NCI-H82 (cell line): ENCODE measurements at regions not wholly inside any gene's neighbourhood (a gene's known extent, or its start where the extent isn't known, plus 50 kb on each side); places are given as distances from the start of the nearest gene placed in this dataset.

Experiments
- DNase-seq: peaks from one replicate; lab custom pipeline; 2025; lab: John Stamatoyannopoulos, UW

DNA sequence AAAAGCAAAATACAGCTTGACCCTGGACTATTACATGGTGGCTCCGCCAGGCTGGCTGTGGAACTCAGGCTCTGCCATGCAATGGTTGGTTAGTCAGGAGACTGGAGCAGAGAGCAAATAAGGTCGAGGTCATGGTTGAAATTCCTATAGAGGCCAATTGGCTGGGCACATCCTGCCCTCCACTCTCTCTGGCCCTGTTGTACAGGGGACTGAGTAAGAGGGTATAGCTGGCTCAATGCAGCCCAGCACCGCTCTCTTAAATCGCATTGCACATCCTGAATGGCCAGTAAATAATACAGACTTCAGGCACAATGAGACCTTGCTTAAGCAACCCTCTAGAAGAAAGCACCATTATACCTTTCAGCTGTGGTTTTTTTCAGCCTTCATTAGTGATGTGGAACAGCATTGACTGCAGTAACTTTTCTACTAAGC lies 59.3 kb upstream of the PPP2R5A start:
- no peak for DNase-seq

DNA sequence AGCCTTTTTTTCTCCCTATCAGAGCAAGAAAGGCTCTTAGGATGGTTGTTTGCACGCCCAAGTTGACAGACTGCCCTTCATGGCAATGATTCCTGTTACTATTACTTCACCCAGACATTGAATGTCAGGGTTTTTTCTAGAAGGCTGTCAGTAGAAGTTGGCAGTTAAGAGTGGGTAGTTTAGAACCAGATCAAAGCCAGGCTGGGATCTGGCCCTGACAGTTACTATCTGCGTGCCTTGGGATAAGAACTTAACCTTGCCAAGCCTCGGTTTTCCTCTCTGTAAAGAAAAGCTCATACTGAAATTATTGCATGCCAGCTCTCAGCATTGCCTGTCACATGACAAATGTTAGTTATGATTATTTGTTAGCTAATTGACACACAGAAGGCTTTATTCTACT lies 58.7 kb upstream of the PPP2R5A start:
- DNase-seq, result no peak

DNA sequence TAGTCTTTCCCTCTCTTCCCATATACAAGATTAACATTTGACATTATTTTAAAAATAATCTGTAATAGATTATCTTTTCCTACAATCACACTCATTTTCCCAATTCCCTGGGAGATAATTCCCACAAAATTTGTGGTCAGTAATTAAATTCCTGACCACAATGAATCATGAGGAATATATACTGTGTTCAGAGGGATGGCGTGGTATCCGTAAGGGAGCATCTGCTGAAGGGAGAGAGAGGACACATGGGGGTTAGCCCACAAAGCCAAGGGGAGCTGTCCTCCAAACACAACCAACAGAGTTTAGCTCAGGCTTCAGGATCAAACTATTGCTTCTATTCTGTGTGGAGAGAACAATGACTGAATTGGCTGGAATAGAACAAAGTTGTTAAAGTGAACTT lies 57.1 kb upstream of the PPP2R5A start:
- no peak for DNase-seq

DNA sequence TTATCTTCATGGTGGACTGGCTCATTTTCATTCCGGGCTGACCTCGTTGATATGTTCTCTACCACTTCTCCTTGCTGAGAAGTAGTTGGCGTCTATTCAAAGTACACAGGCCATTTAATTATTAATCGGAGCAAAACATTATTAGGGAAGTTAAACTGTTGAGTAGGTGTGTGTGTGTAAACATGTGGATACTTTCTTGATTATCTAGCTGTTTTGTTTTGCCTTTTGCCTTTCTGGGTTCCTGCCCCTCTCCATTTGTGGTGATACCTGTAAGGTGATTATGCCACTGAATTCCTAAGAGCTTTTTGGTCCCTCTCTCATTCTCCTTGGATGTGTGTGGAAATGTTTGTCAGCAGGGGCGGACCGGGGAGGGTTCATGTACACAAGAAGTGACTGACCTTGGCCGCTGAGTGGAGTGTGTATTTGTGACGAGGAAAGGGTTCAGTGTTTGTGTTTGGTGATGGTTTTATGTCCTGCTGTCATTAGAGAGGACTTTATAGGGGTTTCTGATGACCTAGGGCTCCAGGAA lies 56.6 kb upstream of the PPP2R5A start:
- no peak for DNase-seq

DNA sequence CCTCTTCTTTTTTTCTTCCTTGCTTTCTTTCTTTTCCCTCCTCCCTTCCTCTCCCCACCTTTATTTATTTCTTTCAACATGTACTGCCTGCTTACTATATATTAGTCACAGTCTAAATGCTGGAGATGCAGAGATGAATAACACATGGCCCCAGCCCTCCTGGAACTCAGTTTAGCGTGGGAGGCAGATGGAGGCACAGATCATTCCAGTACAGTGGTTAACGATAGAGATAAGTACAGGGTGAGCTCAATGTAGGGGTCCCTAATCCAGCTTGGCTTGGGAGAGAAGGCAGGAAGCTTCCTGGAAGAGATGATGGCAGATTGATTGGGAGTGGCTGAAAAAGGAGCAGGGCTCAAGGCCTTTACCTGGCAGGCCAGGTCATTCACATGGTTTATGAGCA lies 55.6 kb upstream of the PPP2R5A start:
- peak; percentile 45 for DNase-seq

DNA sequence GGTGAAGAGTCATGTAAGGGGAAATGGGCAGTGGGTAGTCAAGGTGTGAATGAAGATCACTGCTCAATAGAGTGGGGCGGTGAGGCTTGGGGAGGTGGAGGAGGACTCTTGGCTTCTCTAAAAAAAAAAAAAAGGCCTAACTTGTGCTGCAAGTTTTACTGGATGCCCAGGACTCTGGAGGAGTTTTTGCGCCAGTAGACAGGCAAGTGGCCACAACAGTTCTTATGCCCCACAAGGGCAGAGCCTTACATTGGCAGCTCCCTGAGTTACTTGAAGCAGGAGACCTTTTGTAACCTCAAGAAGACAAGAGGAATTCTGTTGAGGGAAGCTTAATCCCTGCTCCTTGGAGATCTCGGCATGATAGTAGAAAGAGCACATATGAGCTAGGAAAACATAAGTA lies 54.9 kb upstream of the PPP2R5A start:
- no peak for DNase-seq

DNA sequence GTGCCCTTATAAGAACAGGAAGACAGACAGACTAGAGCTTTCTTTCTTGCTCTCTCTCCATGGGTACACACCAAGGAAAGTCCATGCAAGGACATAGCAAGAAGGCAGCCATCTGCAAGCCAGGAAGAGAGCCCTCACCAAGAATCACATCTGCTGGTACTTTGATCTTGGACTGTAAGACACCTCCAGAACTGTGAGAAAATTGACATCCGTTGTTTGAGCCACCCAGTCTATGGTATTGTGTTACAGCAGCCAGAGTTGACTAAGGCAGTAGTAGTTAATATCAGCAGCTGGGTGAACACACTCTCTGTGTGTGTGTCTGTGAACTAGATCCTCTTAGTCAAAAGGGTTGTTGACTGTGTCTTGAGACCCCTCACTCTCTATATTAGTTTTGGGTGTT lies 53.8 kb upstream of the PPP2R5A start:
- no peak for DNase-seq

DNA sequence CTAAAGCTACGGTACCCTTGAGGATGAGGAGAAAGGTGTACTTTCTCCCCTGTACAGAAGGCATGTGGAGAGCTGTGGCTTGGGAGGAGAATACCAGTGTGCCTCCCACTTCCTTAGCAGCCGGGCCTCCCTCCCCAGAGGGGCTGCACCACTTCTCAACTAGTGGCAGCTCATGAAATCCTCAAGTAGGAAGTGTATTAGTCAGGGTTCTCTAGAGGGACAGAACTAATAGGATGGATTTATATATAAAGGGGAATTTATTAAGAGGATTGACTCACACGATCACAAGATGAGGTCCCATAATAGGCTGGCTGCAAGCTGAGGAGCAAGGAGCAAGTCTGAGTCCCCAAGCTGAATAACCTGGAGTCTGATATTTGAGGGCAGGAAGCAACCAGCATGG lies 53.1 kb upstream of the PPP2R5A start:
- DNase-seq, result peak; percentile 53

DNA sequence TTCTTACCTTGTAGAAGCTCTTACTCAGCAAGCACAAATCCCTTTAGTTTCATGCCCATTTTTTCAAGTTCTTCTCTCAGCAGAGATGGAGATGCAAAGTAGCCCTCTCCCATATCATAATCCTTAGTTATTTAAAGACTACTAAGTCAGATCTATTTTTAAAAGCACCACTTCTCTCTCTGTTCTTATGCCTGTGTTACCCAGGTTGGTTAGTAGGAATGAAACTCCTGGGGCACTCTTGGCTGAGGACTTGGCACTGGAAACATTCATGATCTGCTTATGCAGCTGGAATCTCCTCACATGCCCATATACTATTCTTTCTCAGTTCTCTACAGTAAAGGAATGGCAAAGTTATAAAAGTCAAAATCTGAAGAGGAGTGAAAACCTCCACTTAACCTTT lies 51.9 kb upstream of the PPP2R5A start:
- no peak for DNase-seq

DNA sequence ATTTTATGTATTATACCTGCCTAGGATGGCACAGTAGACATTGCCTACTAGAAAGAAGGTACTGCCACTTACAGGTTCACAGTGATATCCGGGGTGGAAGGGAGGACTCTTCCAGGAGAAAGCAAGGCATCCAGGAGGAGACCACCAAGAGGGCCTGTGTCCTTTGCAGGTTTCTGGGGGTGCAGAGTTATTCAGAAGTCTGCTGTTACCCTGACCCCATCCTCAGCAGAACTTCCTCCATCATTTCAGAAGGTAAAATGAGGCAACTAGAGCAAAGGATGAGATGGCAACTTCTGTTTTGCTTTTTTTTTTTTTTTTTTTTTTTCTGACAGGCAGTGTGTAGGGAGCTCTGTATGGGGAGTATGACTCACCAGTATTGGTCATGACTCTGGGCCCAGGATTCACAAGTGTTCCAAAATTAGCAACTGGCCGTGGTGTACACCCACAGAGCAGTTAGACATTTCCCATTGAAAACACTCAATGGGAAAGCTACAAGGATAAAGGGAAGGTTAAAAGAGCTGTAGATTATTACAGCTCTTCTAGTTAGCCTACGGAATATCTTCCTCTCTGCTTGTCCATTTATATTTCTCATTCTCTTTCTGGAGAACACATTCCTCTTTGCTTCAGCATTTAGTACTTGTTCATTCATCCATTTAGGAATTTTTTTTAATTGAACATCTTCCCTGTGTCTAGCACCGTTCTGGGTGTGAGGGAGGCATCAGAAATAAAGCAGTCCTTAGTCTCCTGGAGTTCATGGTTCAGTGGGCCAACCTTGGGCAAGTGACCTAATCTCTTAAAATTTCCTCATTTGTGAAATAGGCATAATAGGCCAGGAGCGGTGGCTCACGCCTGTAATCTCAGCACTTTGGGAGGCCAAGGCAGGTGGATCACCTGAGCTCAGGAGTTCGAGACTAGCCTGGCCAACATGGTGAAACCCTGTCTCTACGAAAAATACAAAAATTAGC lies 50.5 kb upstream of the PPP2R5A start:
- DNase-seq, result no peak
